ENCODE measurements at regions not wholly inside any gene's neighbourhood (a gene's known extent, or its start where the extent isn't known, plus 50 kb on each side); places are given as distances from the start of the nearest gene placed in this dataset.

GRCh38 chr12:113581342-113581741, 109.7 kb upstream of the LHX5 start:
- TF ChIP-seq CTCF (IDR thresholded peaks at IDR 0.05) (no peak), POLR2A (IDR thresholded peaks at IDR 0.05) (no peak)
